Gastrocnemius medialis (tissue), 4 donors: ENCODE measurements at regions not wholly inside any gene's neighbourhood (a gene's known extent, or its start where the extent isn't known, plus 50 kb on each side); places are given as distances from the start of the nearest gene placed in this dataset.

Experiments
- CTCF ChIP-seq, 5 experiments: fragments of 450-650 bp in 3 of 5; fragments of 200-600 bp in 2 of 5; sonication (generic) in 2 of 5; IDR thresholded peaks in 4 of 5; conservative IDR thresholded peaks in 1 of 5; 1 replicate in 4 of 5; 2 replicates in 1 of 5; pipeline ENCODE4 v1.5.1; 2016 to 2019; ENCODE audit warnings: antibody characterized with exemption in 5 of 5, mild to moderate bottlenecking in 3 of 5, moderate library complexity in 3 of 5
- POLR2A ChIP-seq, 2 donors: fragments of 450-650 bp; IDR thresholded peaks; one replicate each; pipeline ENCODE4 v1.6.1; 2017; ENCODE audit warnings: antibody characterized with exemption in 2 of 2, mild to moderate bottlenecking in 2 of 2, moderate library complexity in 2 of 2

- TF ChIP-seq CTCF (IDR thresholded peaks at IDR 0.05 in 4 of 5, conservative IDR thresholded peaks at IDR 0.05 in 1 of 5) = no peak
- no peak for TF ChIP-seq POLR2A (IDR thresholded peaks at IDR 0.05)
Measured at GRCh38 chr1:37133276-37134145, 99.2 kb upstream of the GRIK3 start.
